CD4-positive, alpha-beta T cell treated with Interleukin-4 for 1 hour (primary cell): ENCODE measurements at regions not wholly inside any gene's neighbourhood (a gene's known extent, or its start where the extent isn't known, plus 50 kb on each side); places are given as distances from the start of the nearest gene placed in this dataset.
"Not testable (repeated sequence)": the region's sequence is repeated elsewhere in the genome, so short reads cannot be mapped to it uniquely, and the experiment has no call there.

Experiments
- DNase-seq, 2 donors: peaks; one replicate each; pipeline ENCODE4 v3.0.0-alpha.2; 2020 to 2022

- DNase-seq = not testable (repeated sequence)
Measured at GRCh38 chr4:22631167-22631566, 61.6 kb upstream of the GBA3 start.

DNA sequence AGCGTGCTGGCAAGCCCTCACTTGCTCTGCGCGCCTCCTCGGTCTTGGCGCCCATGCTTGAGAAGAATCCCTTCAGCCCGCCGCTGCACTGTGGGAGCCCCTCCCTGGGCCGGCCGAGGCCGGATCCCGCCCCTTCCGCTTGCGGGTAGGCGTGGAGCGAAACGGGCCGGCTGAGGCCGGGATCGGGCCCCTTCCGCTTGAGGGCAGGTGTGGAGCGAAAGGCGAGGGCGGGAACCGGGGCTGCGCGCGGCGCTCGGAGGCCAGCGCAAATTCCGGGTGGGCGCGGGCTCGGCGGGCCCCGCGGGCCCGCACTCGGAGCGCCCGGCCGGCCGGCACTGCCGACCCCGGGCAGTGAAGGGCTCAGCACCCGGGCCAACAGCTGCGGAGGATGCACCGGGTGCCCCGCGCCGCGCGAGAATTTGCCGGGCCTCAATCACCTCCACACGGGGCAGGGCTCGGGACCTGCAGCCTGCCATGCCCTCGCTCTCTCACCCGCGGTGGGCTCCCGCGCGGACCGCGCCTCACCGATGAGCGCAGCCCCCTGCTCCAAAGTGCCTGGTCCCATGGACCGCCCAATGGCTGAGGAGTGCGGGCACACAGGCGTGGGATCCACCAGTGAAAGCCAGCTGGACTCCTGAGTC is 58.1 kb upstream of the GBA3 start:
- DNase-seq = no peak

DNA sequence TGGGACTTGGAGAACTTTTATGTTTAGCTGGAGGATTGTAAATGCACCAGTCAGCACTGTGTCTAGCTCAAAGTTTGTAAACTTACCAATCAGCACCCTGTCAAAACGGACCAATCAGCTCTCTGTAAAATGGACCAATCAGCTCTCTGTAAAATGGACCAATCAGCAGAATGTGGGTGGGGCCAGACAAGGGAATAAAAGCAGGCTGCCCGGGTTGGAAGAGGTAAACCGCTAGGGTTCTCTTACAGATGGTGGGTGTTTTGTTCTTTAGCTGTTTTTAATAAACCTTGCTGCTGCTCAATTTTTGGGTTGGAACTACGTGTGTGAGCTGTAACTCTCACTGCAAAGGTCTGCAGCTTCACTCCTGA is 57.6 kb upstream of the GBA3 start:
- DNase-seq = not testable (repeated sequence)

DNA sequence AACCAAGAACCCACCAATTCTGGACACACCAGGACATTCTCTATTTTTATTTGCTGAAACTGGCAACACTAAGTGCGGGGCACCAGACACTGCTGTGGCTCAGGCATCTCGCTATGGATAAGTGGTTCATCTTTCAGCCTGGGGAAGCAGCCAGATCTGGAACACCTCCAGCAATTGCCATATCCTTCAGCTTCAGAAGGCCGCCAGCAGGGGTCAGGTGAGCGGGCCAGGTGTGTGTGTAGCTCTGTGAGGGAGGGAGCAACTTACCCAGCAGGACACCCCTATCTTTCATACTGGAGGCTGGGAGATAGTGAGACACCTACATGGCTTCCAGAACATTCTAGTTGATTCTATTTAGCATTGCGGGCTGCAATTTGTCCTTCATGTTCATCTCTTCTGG is 57.0 kb upstream of the GBA3 start:
- DNase-seq = no peak

DNA sequence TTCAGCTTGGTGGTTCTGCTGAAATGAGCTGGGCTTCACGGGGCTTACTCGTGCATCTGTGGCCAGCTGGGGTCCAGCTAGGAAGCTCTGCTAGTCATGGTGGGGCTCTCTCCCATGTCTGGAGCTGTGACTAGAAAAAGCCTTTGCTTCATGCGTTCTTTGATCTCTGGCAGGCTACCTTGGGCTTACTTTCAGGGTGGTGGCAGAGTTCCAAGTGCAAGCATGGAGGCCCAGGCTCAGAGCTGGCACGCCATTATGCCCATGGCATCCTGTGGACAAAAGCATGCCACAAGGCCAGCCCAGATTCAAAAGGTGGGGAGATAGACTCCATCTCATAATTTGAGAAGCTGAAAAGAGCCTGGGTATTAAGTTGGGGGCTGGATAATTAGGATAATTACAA is 55.4 kb upstream of the GBA3 start:
- DNase-seq = no peak
